ENCODE measurements at regions not wholly inside any gene's neighbourhood (a gene's known extent, or its start where the extent isn't known, plus 50 kb on each side); places are given as distances from the start of the nearest gene placed in this dataset.

GRCh38 chr11:96607864-96608558, 218.2 kb downstream of the JRKL start:
- Histone ChIP-seq H3K9me3 (no peaks in the 10 kb centered on the region), H3F3A (replicated peaks; ENCODE audit: insufficient read depth) (no peaks in the 10 kb centered on the region), H3K9ac (no peak overlapping the region), H2AFZ (ENCODE audit: low read depth) (no peak overlapping the region), H3K79me2 (ENCODE audit: insufficient read depth) (no peaks in the 10 kb centered on the region), H3K9me2 (no peaks in the 10 kb centered on the region), H3K36me3 (replicated peaks in 1 of 2; ENCODE audit: control insufficient read depth in 1 of 2, insufficient read depth in 2 of 2, low read length in 1 of 2) (no peaks in the 10 kb centered on the region), H3K4me1 (ENCODE audit: control insufficient read depth in 1 of 2, insufficient read depth in 2 of 2, low read depth in 1 of 2, low read length in 1 of 2) (no peaks in the 10 kb centered on the region; a peak in 1 of 4 replicates), H3K27me3 (ENCODE audit: insufficient read depth) (no peaks in the 10 kb centered on the region), H3K4me3 (ENCODE audit: low read depth in 2 of 2, low read length in 1 of 2) (no peak overlapping the region), H3K27ac (ENCODE audit: low read depth in 2 of 2, low read length in 1 of 2) (no peak overlapping the region), H3K4me2 (no peak overlapping the region), H4K20me1 (ENCODE audit: insufficient read depth) (no peaks in the 10 kb centered on the region)
- DNase-seq = no peak
- CTCF ChIA-PET = no interaction called here
- POLR2A ChIA-PET = no interaction called here
- TF ChIP-seq MEF2A (IDR thresholded peaks at IDR 0.05; ENCODE audit: borderline replicate concordance, low read depth) (no peak), TCF12 (IDR thresholded peaks at IDR 0.05) (no peak), ZBTB33 (IDR thresholded peaks at IDR 0.05; ENCODE audit: borderline replicate concordance, low read depth) (no peak), IRF3 (IDR thresholded peaks at IDR 0.05; ENCODE audit: low read depth, low read length) (no peak), NRF1 (IDR thresholded peaks at IDR 0.05; ENCODE audit: low read depth, low read length) (no peak), ELF1 (IDR thresholded peaks at IDR 0.05) (no peak), TAF1 (IDR thresholded peaks at IDR 0.05; ENCODE audit: borderline replicate concordance, low read depth, low read length) (no peak)
- WGBS (ENCODE audit: low lambda C conversion rate) = 9% methylated on average over 4 of the region's 4 CpGs

- H3F3A ChIP-seq (replicated peaks; ENCODE audit: insufficient read depth) = no peaks in the 10 kb centered on the region
- H3K79me2 ChIP-seq (ENCODE audit: insufficient read depth) = no peaks in the 10 kb centered on the region
- no peak overlapping the region for H3K4me2 ChIP-seq
- no peak overlapping the region for H3K4me3 ChIP-seq (ENCODE audit: low read depth in 2 of 2, low read length in 1 of 2)
- no peaks in the 10 kb centered on the region; a peak in 1 of 4 replicates for H3K4me1 ChIP-seq (ENCODE audit: control insufficient read depth in 1 of 2, insufficient read depth in 2 of 2, low read depth in 1 of 2, low read length in 1 of 2)
- H3K27ac ChIP-seq (ENCODE audit: low read depth in 2 of 2, low read length in 1 of 2) = no peak overlapping the region
- H3K27me3 ChIP-seq (ENCODE audit: insufficient read depth) = no peaks in the 10 kb centered on the region
- H3K9ac ChIP-seq = no peak overlapping the region
- no peaks in the 10 kb centered on the region for H4K20me1 ChIP-seq (ENCODE audit: insufficient read depth)
- no peak overlapping the region for H2AFZ ChIP-seq (ENCODE audit: low read depth)
- H3K9me2 ChIP-seq = no peaks in the 10 kb centered on the region
- no peak for DNase-seq
- TF ChIP-seq NRF1 (IDR thresholded peaks at IDR 0.05; ENCODE audit: low read depth, low read length) (no peak), RFX5 (IDR thresholded peaks at IDR 0.05; ENCODE audit: low read length) (no peak), TCF12 (IDR thresholded peaks at IDR 0.05) (no peak)
- TF ChIP-seq, protein P1, sequence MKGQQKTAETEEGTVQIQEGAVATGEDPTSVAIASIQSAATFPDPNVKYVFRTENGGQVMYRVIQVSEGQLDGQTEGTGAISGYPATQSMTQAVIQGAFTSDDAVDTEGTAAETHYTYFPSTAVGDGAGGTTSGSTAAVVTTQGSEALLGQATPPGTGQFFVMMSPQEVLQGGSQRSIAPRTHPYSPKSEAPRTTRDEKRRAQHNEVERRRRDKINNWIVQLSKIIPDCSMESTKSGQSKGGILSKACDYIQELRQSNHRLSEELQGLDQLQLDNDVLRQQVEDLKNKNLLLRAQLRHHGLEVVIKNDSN (IDR thresholded peaks at IDR 0.05; ENCODE audit: borderline replicate concordance, low read depth) = no peak
- TF ChIP-seq, protein P2, sequence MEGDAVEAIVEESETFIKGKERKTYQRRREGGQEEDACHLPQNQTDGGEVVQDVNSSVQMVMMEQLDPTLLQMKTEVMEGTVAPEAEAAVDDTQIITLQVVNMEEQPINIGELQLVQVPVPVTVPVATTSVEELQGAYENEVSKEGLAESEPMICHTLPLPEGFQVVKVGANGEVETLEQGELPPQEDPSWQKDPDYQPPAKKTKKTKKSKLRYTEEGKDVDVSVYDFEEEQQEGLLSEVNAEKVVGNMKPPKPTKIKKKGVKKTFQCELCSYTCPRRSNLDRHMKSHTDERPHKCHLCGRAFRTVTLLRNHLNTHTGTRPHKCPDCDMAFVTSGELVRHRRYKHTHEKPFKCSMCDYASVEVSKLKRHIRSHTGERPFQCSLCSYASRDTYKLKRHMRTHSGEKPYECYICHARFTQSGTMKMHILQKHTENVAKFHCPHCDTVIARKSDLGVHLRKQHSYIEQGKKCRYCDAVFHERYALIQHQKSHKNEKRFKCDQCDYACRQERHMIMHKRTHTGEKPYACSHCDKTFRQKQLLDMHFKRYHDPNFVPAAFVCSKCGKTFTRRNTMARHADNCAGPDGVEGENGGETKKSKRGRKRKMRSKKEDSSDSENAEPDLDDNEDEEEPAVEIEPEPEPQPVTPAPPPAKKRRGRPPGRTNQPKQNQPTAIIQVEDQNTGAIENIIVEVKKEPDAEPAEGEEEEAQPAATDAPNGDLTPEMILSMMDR (IDR thresholded peaks at IDR 0.05) = no peak
- no peaks in the 10 kb centered on the region for H3K36me3 ChIP-seq (replicated peaks in 1 of 2; ENCODE audit: control insufficient read depth in 1 of 2, insufficient read depth in 2 of 2, low read length in 1 of 2)
- H3K9me3 ChIP-seq = no peaks in the 10 kb centered on the region
- ChIA-PET POLR2A (no interaction called here), CTCF (no interaction called here)
- WGBS (ENCODE audit: low lambda C conversion rate) = 28% methylated on average over 4 of the region's 4 CpGs
Observed at GRCh38 chr11:96614101-96614500, 224.3 kb downstream of the JRKL start.

Data from SK-N-SH (cell line).